SU-DHL-6 (cell line): ENCODE measurements at regions not wholly inside any gene's neighbourhood (a gene's known extent, or its start where the extent isn't known, plus 50 kb on each side); places are given as distances from the start of the nearest gene placed in this dataset.
A peak's percentile ranks its signal among the peaks of the same experiment; 100 is the strongest.

Experiments used
- H2AFZ ChIP-seq: fragments of 200-600 bp; sonication (generic); 2 replicates; pipeline ENCODE4 v1.6.1; 2014; ENCODE audit warnings: low read depth, mild to moderate bottlenecking, moderate library complexity, mixed read lengths, antibody characterized with exemption, low read length; ENCODE audit not compliant: severe bottlenecking
- H3F3A ChIP-seq: fragments of 200-600 bp; shearing (Covaris generic); 2 replicates; pipeline ENCODE4 v1.6.0; 2016; ENCODE audit warnings: antibody characterized with exemption, mild to moderate bottlenecking; ENCODE audit not compliant: insufficient read depth
- H3K27ac ChIP-seq: fragments of 200-600 bp; sonication (generic); 2 replicates; pipeline ENCODE4 v1.5.1; 2016; ENCODE audit warnings: low read depth, mild to moderate bottlenecking, low read length, moderate library complexity, mixed read lengths
- H3K27me3 ChIP-seq: fragments of 200-600 bp; sonication (generic), shearing (Covaris generic); 2 replicates; pipeline ENCODE4 v1.6.0; 2014; ENCODE audit warnings: mild to moderate bottlenecking, low read length
- H3K36me3 ChIP-seq: fragments of 200-600 bp; sonication (generic); 2 replicates; pipeline ENCODE4 v1.6.1; 2014; ENCODE audit warnings: mild to moderate bottlenecking, low read length, mixed read lengths
- H3K4me2 ChIP-seq: fragments of 300-600, 200-600 bp; shearing (Covaris generic), sonication (generic); 2 replicates; pipeline ENCODE4 v1.6.0; 2014; ENCODE audit warnings: low read length, low read depth, mild to moderate bottlenecking; ENCODE audit not compliant: poor library complexity, severe bottlenecking
- H3K4me3 ChIP-seq: fragments of 200-600 bp; sonication (generic); 2 replicates; pipeline ENCODE4 v1.5.1; 2014; ENCODE audit warnings: antibody characterized with exemption, low read length, mild to moderate bottlenecking, mixed read lengths; ENCODE audit not compliant: insufficient read depth, poor library complexity, severe bottlenecking
- H3K79me2 ChIP-seq: fragments of 200-600 bp; sonication (generic); 2 replicates; pipeline ENCODE4 v1.6.1; 2014; ENCODE audit warnings: mild to moderate bottlenecking, low read length, moderate library complexity; ENCODE audit not compliant: insufficient read depth
- H3K9ac ChIP-seq: fragments of 200-600 bp; sonication (generic); 2 replicates; pipeline ENCODE4 v1.7.0; 2014; ENCODE audit warnings: mild to moderate bottlenecking, low read length
- H3K9me2 ChIP-seq: fragments of 200-600 bp; sonication (generic); replicated peaks from 2 replicates; pipeline ENCODE4 v1.6.1; 2014; ENCODE audit warnings: low read length; ENCODE audit not compliant: insufficient read depth
- H3K9me3 ChIP-seq: fragments of 200-600 bp; sonication (generic); 2 replicates; pipeline ENCODE4 v1.6.1; 2014; ENCODE audit warnings: low read length, mixed read lengths; ENCODE audit not compliant: insufficient read depth
- H4K20me1 ChIP-seq: fragments of 200-600 bp; sonication (generic); 2 replicates; pipeline ENCODE4 v1.6.1; 2014; ENCODE audit warnings: low read depth, mild to moderate bottlenecking, antibody characterized with exemption, low read length, moderate library complexity, mixed read lengths
- EZH2phosphoT487 ChIP-seq: fragments of 200-600 bp; sonication (generic), shearing (Covaris generic); conservative IDR thresholded peaks from 2 replicates; pipeline ENCODE4 v1.6.1; 2018; ENCODE audit warnings: mild to moderate bottlenecking, antibody characterized with exemption, low read length, moderate library complexity, mixed read lengths
- TF ChIP-seq, protein P1 (sequence below): fragments of 200-600 bp; sonication (generic); IDR thresholded peaks from one replicate; pipeline ENCODE4 v1.5.1; 2017; ENCODE audit warnings: antibody characterized with exemption, mild to moderate bottlenecking, low read length, moderate library complexity; ENCODE audit not compliant: insufficient read depth, poor library complexity, severe bottlenecking

DNA sequence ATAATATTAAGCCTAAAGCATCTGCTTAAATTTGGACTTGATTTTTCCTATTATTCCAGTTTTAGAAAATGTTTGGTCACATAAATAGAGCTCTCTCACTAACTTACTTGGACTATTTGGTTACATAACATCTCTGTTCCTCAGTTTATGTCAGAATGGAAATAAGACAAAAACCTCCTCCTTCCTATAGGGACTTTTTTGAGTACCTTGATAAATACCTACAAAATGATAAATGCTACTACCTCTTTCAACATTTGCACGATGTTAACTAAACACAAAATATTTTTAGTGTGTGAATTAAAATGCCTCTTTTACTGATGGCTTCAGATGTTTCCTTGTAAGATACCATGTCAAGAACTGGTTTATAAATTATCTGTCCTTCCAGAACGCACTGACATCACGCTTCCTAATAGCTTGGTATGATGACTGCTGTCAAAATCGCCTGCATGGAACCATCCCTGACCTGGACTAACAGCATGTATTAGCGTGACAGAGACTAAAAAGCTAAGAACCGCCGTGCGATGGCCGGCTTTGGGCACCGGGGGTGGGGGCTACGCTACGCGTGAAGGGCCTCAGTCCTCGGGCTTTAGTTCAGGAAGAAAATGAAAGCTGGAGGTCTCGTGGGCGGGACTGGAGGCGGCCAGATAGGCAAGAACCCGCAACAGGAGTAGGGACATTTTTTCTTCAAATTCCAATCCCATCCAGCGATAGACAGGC, 133.2 kb upstream of the BARHL2 start:
- TF ChIP-seq, protein P1, sequence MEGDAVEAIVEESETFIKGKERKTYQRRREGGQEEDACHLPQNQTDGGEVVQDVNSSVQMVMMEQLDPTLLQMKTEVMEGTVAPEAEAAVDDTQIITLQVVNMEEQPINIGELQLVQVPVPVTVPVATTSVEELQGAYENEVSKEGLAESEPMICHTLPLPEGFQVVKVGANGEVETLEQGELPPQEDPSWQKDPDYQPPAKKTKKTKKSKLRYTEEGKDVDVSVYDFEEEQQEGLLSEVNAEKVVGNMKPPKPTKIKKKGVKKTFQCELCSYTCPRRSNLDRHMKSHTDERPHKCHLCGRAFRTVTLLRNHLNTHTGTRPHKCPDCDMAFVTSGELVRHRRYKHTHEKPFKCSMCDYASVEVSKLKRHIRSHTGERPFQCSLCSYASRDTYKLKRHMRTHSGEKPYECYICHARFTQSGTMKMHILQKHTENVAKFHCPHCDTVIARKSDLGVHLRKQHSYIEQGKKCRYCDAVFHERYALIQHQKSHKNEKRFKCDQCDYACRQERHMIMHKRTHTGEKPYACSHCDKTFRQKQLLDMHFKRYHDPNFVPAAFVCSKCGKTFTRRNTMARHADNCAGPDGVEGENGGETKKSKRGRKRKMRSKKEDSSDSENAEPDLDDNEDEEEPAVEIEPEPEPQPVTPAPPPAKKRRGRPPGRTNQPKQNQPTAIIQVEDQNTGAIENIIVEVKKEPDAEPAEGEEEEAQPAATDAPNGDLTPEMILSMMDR, result no peak
- no peak for TF ChIP-seq EZH2phosphoT487
- Histone ChIP-seq H3K9ac (no peak overlapping the region), H2AFZ (peak overlapping the region; percentile 93), H3K9me3 (no peaks in the 10 kb centered on the region), H3K27ac (no peak overlapping the region), H3K79me2 (no peaks in the 10 kb centered on the region), H3K4me3 (no peak overlapping the region), H3K9me2 (no peaks in the 10 kb centered on the region), H3F3A (no peaks in the 10 kb centered on the region), H3K27me3 (no peaks in the 10 kb centered on the region), H3K36me3 (no peaks in the 10 kb centered on the region), H4K20me1 (no peaks in the 10 kb centered on the region), H3K4me2 (peak overlapping the region; percentile 58)

DNA sequence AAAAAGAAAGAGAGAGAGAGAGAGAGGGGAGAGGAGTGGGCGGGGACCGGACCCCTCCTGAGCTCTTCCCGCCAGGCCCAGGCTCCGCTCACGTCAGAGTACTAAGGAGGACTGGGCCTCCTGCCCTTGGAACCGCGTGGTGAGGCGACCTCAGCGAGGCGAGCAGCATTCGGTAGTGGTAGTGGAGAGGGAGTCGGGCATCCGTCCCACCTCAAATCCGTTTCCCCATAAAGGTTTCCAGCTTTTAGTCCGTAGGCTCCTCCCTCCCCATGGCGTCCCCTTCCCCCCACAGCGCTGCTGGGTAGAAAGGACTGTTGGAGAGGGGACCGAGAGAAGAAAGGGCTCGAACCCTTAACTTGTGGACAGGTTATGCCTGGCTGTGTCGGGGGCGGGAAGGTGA, 124.4 kb upstream of the BARHL2 start:
- no peaks in the 10 kb centered on the region for H3K9me2 ChIP-seq
- H2AFZ ChIP-seq, result no peak overlapping the region
- H3K4me2 ChIP-seq, result no peak overlapping the region
- H3K27me3 ChIP-seq, result no peaks in the 10 kb centered on the region
- TF ChIP-seq EZH2phosphoT487, result no peak
- TF ChIP-seq, protein P1, result no peak
- H3K4me3 ChIP-seq, result no peak overlapping the region
- H3K9me3 ChIP-seq, result no peaks in the 10 kb centered on the region
- no peaks in the 10 kb centered on the region for H4K20me1 ChIP-seq
- no peaks in the 10 kb centered on the region for H3K36me3 ChIP-seq
- no peak overlapping the region for H3K27ac ChIP-seq
- H3F3A ChIP-seq, result no peaks in the 10 kb centered on the region
- H3K79me2 ChIP-seq, result no peaks in the 10 kb centered on the region
- no peak overlapping the region for H3K9ac ChIP-seq

DNA sequence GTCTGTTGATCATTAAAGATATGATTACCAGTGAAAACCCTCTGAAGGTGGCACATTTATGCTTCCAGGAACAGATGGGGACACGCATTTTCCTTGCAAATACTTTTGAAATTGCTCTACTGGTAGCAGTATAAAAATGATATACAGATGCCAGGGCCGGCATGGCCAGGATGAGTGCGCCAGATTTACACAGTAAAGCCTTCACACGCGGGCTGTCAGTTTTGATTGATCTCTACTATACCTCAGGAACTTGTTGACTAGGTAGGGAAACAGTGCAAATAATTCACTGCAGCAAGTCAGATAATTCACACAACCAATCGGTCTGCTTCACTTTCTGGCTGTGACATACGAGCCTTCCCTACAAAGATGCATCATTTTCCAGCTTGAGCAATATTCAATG, 123.2 kb upstream of the BARHL2 start:
- no peak overlapping the region for H3K27ac ChIP-seq
- H3K9me2 ChIP-seq, result no peaks in the 10 kb centered on the region
- no peak overlapping the region for H3K4me2 ChIP-seq
- H3K79me2 ChIP-seq, result no peaks in the 10 kb centered on the region
- H4K20me1 ChIP-seq, result no peaks in the 10 kb centered on the region
- H3K4me3 ChIP-seq, result no peak overlapping the region
- H3K9me3 ChIP-seq, result no peaks in the 10 kb centered on the region
- H3K36me3 ChIP-seq, result no peaks in the 10 kb centered on the region
- H3K9ac ChIP-seq, result no peak overlapping the region
- H3F3A ChIP-seq, result no peaks in the 10 kb centered on the region
- no peak overlapping the region for H2AFZ ChIP-seq
- TF ChIP-seq EZH2phosphoT487, result no peak
- TF ChIP-seq, protein P1, result no peak
- no peaks in the 10 kb centered on the region for H3K27me3 ChIP-seq
